ENCODE measurements at regions not wholly inside any gene's neighbourhood (a gene's known extent, or its start where the extent isn't known, plus 50 kb on each side); places are given as distances from the start of the nearest gene placed in this dataset.

DNA sequence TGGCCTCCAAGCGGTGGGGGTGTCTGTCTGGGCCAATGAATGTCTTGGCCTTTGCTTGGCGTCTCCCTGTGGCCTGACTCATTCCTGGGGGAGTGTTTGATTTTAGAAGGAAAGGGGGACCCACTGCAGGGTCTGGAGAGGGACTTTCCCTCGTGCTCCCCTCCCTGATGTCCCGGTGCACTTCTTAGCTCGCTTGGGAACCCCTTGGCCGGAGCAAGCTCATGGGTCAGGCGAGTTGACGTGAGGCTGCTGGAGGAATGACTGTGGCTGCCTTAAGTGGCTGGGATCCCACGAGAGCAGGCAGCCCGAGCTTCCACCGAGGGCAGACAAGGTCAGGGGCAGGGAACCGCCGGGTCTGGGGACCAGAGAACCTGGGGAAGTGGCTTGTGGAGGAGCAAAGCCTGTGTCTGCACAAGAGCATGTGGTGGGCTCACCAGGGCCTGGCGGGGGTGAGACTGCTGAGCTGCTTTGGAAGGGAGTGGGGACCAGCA, 218.4 kb upstream of the C14orf180 start:
- TF ChIP-seq, protein P1, sequence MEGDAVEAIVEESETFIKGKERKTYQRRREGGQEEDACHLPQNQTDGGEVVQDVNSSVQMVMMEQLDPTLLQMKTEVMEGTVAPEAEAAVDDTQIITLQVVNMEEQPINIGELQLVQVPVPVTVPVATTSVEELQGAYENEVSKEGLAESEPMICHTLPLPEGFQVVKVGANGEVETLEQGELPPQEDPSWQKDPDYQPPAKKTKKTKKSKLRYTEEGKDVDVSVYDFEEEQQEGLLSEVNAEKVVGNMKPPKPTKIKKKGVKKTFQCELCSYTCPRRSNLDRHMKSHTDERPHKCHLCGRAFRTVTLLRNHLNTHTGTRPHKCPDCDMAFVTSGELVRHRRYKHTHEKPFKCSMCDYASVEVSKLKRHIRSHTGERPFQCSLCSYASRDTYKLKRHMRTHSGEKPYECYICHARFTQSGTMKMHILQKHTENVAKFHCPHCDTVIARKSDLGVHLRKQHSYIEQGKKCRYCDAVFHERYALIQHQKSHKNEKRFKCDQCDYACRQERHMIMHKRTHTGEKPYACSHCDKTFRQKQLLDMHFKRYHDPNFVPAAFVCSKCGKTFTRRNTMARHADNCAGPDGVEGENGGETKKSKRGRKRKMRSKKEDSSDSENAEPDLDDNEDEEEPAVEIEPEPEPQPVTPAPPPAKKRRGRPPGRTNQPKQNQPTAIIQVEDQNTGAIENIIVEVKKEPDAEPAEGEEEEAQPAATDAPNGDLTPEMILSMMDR (IDR thresholded peaks at IDR 0.05) = no peak
- TF ChIP-seq CBX2 (IDR thresholded peaks at IDR 0.05; ENCODE audit: borderline replicate concordance, low read depth) (no peak), ESRRA (IDR thresholded peaks at IDR 0.05; ENCODE audit: borderline replicate concordance, low read length) (no peak), POLR2A (IDR thresholded peaks at IDR 0.05; ENCODE audit: low read length) (no peak), RAD21 (conservative IDR thresholded peaks at IDR 0.05 in 1 of 2, IDR thresholded peaks at IDR 0.05 in 1 of 2) (no peak), GATA3 (IDR thresholded peaks at IDR 0.05; ENCODE audit: borderline replicate concordance) (no peak), EP300 (IDR thresholded peaks at IDR 0.05) (no peak), JUNB (IDR thresholded peaks at IDR 0.05) (no peak), FOSL2 (IDR thresholded peaks at IDR 0.05) (no peak), FOSL2 (CRISPR knock-in tag; IDR thresholded peaks at IDR 0.05) (no peak)
- TF ChIP-seq, protein P2, sequence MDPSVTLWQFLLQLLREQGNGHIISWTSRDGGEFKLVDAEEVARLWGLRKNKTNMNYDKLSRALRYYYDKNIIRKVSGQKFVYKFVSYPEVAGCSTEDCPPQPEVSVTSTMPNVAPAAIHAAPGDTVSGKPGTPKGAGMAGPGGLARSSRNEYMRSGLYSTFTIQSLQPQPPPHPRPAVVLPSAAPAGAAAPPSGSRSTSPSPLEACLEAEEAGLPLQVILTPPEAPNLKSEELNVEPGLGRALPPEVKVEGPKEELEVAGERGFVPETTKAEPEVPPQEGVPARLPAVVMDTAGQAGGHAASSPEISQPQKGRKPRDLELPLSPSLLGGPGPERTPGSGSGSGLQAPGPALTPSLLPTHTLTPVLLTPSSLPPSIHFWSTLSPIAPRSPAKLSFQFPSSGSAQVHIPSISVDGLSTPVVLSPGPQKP (IDR thresholded peaks at IDR 0.05; ENCODE audit: low read depth, low read length) = no peak

All from A549 (cell line).